Fibroblast of lung (primary cell): ENCODE measurements at regions not wholly inside any gene's neighbourhood (a gene's known extent, or its start where the extent isn't known, plus 50 kb on each side); places are given as distances from the start of the nearest gene placed in this dataset.

Experiments
- EZH2 ChIP-seq: IDR thresholded peaks from 2 replicates; pipeline ENCODE4 v1.5.1; 2012; ENCODE audit warnings: low read length, control low read depth, mild to moderate bottlenecking; ENCODE audit errors: missing control alignments
- TF ChIP-seq, protein P1 (sequence below), 2 donors: IDR thresholded peaks in 1 of 2; conservative IDR thresholded peaks in 1 of 2; 1 replicate in 1 of 2; 2 replicates in 1 of 2; pipeline ENCODE4 v1.5.1; 2011 to 2012; ENCODE audit warnings: low read length in 2 of 2, control low read depth in 1 of 2, inconsistent platforms in 1 of 2, low read depth in 1 of 2, mild to moderate bottlenecking in 1 of 2

DNA sequence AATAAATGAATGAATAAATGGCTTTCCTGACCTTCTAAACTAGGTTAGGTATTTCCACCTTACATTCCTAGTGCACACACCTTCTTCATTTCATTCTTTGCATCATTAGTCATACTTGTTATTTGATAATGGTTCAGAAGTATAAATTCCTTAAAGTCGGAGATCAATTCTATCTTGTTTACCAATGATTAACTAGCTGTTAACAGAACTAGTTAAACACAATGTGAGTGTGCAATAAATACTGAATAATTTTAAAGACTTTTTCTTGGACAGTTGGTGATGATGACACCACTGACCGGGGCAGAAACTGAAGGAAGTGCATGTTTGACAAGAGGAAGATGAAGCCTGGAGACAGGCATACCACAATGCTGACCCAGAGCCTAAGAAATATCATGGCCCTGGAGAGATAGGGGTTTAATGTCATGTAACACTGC is 207.1 kb upstream of the DEPDC1 start:
- no peak for TF ChIP-seq EZH2
- TF ChIP-seq, protein P1, sequence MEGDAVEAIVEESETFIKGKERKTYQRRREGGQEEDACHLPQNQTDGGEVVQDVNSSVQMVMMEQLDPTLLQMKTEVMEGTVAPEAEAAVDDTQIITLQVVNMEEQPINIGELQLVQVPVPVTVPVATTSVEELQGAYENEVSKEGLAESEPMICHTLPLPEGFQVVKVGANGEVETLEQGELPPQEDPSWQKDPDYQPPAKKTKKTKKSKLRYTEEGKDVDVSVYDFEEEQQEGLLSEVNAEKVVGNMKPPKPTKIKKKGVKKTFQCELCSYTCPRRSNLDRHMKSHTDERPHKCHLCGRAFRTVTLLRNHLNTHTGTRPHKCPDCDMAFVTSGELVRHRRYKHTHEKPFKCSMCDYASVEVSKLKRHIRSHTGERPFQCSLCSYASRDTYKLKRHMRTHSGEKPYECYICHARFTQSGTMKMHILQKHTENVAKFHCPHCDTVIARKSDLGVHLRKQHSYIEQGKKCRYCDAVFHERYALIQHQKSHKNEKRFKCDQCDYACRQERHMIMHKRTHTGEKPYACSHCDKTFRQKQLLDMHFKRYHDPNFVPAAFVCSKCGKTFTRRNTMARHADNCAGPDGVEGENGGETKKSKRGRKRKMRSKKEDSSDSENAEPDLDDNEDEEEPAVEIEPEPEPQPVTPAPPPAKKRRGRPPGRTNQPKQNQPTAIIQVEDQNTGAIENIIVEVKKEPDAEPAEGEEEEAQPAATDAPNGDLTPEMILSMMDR (conservative IDR thresholded peaks at IDR 0.05 in 1 of 2, IDR thresholded peaks at IDR 0.05 in 1 of 2; ENCODE audit: low read depth in 1 of 2, low read length in 2 of 2): no peak
